B cell (primary cell): ENCODE measurements at regions not wholly inside any gene's neighbourhood (a gene's known extent, or its start where the extent isn't known, plus 50 kb on each side); places are given as distances from the start of the nearest gene placed in this dataset.

ENCODE experiments used
- EZH2 ChIP-seq: IDR thresholded peaks from 2 replicates; pipeline ENCODE4 v1.6.1; 2012; ENCODE audit warnings: borderline replicate concordance, low read depth, mild to moderate bottlenecking, moderate library complexity, low read length; ENCODE audit not compliant: insufficient read depth, poor library complexity, severe bottlenecking
- TF ChIP-seq, protein P1 (sequence below): fragments of 200-600 bp; IDR thresholded peaks from one replicate; pipeline ENCODE4 v1.8.0; 2022; ENCODE audit warnings: antibody characterized with exemption, mild to moderate bottlenecking

- TF ChIP-seq EZH2 = no peak
- TF ChIP-seq, protein P1, sequence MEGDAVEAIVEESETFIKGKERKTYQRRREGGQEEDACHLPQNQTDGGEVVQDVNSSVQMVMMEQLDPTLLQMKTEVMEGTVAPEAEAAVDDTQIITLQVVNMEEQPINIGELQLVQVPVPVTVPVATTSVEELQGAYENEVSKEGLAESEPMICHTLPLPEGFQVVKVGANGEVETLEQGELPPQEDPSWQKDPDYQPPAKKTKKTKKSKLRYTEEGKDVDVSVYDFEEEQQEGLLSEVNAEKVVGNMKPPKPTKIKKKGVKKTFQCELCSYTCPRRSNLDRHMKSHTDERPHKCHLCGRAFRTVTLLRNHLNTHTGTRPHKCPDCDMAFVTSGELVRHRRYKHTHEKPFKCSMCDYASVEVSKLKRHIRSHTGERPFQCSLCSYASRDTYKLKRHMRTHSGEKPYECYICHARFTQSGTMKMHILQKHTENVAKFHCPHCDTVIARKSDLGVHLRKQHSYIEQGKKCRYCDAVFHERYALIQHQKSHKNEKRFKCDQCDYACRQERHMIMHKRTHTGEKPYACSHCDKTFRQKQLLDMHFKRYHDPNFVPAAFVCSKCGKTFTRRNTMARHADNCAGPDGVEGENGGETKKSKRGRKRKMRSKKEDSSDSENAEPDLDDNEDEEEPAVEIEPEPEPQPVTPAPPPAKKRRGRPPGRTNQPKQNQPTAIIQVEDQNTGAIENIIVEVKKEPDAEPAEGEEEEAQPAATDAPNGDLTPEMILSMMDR = no peak
Observed at GRCh38 chr10:10816447-10816846, 201.2 kb upstream of the CELF2 start.
